NB4 (cell line): ENCODE measurements at regions not wholly inside any gene's neighbourhood (a gene's known extent, or its start where the extent isn't known, plus 50 kb on each side); places are given as distances from the start of the nearest gene placed in this dataset.

ENCODE experiments used
- MAX ChIP-seq: IDR thresholded peaks from 2 replicates; pipeline ENCODE4 v1.6.1; 2011; ENCODE audit warnings: low read depth, low read length
- MYC ChIP-seq: IDR thresholded peaks from 2 replicates; pipeline ENCODE4 v1.6.1; 2011; ENCODE audit warnings: low read depth, low read length
- POLR2A ChIP-seq: IDR thresholded peaks from 2 replicates; pipeline ENCODE4 v1.6.1; 2011; ENCODE audit warnings: mild to moderate bottlenecking; ENCODE audit not compliant: insufficient read length; ENCODE audit errors: extremely low read depth
- TF ChIP-seq, protein P1 (sequence below): IDR thresholded peaks from one replicate; pipeline ENCODE4 v1.5.1; 2012; ENCODE audit warnings: low read depth, low read length

GRCh38 chr3:40639006-40639405, 114.2 kb downstream of the ZNF621 start:
- TF ChIP-seq MAX, result no peak
- TF ChIP-seq, protein P1, sequence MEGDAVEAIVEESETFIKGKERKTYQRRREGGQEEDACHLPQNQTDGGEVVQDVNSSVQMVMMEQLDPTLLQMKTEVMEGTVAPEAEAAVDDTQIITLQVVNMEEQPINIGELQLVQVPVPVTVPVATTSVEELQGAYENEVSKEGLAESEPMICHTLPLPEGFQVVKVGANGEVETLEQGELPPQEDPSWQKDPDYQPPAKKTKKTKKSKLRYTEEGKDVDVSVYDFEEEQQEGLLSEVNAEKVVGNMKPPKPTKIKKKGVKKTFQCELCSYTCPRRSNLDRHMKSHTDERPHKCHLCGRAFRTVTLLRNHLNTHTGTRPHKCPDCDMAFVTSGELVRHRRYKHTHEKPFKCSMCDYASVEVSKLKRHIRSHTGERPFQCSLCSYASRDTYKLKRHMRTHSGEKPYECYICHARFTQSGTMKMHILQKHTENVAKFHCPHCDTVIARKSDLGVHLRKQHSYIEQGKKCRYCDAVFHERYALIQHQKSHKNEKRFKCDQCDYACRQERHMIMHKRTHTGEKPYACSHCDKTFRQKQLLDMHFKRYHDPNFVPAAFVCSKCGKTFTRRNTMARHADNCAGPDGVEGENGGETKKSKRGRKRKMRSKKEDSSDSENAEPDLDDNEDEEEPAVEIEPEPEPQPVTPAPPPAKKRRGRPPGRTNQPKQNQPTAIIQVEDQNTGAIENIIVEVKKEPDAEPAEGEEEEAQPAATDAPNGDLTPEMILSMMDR, result no peak
- no peak for TF ChIP-seq POLR2A
- no peak for TF ChIP-seq MYC
